ENCODE measurements at regions not wholly inside any gene's neighbourhood (a gene's known extent, or its start where the extent isn't known, plus 50 kb on each side); places are given as distances from the start of the nearest gene placed in this dataset.

DNA sequence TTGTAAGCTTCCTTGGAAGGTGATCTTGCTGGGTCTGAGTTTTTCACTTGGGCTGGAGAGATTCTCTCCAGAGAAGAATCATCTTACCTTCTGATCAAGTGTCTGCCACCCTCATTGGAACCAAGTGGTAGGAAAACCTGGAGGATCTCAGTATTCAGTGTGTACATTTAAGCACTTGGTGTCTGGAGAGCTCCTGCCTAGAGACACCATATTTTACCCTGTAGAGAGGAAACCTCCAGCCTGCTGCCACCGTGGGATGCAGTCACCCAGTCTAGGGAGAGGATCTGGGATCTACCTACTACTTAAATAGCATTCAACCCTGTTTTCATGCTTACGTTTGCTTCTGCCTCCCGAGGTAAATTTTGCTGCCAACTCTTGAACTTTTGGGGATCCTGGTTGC, 274.3 kb downstream of the SV2B start:
- TF ChIP-seq RBM34 (IDR thresholded peaks at IDR 0.05; ENCODE audit: borderline replicate concordance, insufficient read depth, low read length) = no peak
- TF ChIP-seq, protein P1, sequence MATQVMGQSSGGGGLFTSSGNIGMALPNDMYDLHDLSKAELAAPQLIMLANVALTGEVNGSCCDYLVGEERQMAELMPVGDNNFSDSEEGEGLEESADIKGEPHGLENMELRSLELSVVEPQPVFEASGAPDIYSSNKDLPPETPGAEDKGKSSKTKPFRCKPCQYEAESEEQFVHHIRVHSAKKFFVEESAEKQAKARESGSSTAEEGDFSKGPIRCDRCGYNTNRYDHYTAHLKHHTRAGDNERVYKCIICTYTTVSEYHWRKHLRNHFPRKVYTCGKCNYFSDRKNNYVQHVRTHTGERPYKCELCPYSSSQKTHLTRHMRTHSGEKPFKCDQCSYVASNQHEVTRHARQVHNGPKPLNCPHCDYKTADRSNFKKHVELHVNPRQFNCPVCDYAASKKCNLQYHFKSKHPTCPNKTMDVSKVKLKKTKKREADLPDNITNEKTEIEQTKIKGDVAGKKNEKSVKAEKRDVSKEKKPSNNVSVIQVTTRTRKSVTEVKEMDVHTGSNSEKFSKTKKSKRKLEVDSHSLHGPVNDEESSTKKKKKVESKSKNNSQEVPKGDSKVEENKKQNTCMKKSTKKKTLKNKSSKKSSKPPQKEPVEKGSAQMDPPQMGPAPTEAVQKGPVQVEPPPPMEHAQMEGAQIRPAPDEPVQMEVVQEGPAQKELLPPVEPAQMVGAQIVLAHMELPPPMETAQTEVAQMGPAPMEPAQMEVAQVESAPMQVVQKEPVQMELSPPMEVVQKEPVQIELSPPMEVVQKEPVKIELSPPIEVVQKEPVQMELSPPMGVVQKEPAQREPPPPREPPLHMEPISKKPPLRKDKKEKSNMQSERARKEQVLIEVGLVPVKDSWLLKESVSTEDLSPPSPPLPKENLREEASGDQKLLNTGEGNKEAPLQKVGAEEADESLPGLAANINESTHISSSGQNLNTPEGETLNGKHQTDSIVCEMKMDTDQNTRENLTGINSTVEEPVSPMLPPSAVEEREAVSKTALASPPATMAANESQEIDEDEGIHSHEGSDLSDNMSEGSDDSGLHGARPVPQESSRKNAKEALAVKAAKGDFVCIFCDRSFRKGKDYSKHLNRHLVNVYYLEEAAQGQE (IDR thresholded peaks at IDR 0.05; ENCODE audit: borderline replicate concordance) = 0 out of 2 replicates have a peak, but pooled peaks have one; percentile 19
- TF ChIP-seq, protein P1 (CRISPR knock-in tag; IDR thresholded peaks at IDR 0.05; ENCODE audit: low read depth) = no peak
- TF ChIP-seq MECOM (CRISPR knock-in tag; IDR thresholded peaks at IDR 0.05) = no peak
- TF ChIP-seq, protein P2, sequence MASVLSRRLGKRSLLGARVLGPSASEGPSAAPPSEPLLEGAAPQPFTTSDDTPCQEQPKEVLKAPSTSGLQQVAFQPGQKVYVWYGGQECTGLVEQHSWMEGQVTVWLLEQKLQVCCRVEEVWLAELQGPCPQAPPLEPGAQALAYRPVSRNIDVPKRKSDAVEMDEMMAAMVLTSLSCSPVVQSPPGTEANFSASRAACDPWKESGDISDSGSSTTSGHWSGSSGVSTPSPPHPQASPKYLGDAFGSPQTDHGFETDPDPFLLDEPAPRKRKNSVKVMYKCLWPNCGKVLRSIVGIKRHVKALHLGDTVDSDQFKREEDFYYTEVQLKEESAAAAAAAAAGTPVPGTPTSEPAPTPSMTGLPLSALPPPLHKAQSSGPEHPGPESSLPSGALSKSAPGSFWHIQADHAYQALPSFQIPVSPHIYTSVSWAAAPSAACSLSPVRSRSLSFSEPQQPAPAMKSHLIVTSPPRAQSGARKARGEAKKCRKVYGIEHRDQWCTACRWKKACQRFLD (CRISPR knock-in tag; IDR thresholded peaks at IDR 0.05) = no peak
- H3K27ac ChIP-seq (ENCODE audit: extremely low read depth, low read depth, low read length) = no peak overlapping the region
- in situ Hi-C loops (cut with MboI) = no loop called here
- H3K79me2 ChIP-seq (ENCODE audit: control insufficient read depth, insufficient read depth, low read length) = no peaks in the 10 kb centered on the region
- ATAC-seq (no peak), FAIRE-seq (no peak), DNase-seq (ENCODE audit: extremely low read depth in 1 of 4, low spot score in 3 of 4) (no peak)
- H4K20me1 ChIP-seq (replicated peaks; ENCODE audit: control insufficient read depth, insufficient read depth, low read length) = no peaks in the 10 kb centered on the region
- ChIA-PET CTCF (ENCODE audit: low intra/inter-chr PET ratio) (no interaction called here), POLR2A (no interaction called here)
- no peak overlapping the region for H3K9ac ChIP-seq (ENCODE audit: insufficient read depth in 1 of 2, low read depth in 2 of 2, low read length in 2 of 2)
- no peaks in the 10 kb centered on the region for H3K9me3 ChIP-seq (replicated peaks; ENCODE audit: control insufficient read depth, insufficient read depth, low read depth, low read length)
- H2AFZ ChIP-seq (ENCODE audit: low read depth, low read length) = no peak overlapping the region
- no TSS peak for BruUV-seq (replicated peaks)
- no peak overlapping the region for H3K4me2 ChIP-seq (ENCODE audit: insufficient read depth, low read length)
- H3K4me3 ChIP-seq = no peak overlapping the region
- no peaks in the 10 kb centered on the region for H3K9me1 ChIP-seq (ENCODE audit: control insufficient read depth, insufficient read depth, low read length)
- intact Hi-C loops (cut with micrococcal nuclease) = no loop called here
- H3K27me3 ChIP-seq (ENCODE audit: control insufficient read depth in 2 of 2, insufficient read depth in 2 of 2, low read length in 2 of 2) = peaks cover 0 to 5% of the 10 kb centered on the region in 2 experiments; a peak in 1 of 5 replicates
- 2% methylated on average over 3 of the region's 3 CpGs for WGBS (ENCODE audit: insufficient coverage, low coverage, missing lambda C conversion rate)
- H3K36me3 ChIP-seq (ENCODE audit: control insufficient read depth, insufficient read depth, low read length) = no peaks in the 10 kb centered on the region
- H3K4me1 ChIP-seq (replicated peaks in 1 of 2; ENCODE audit: control insufficient read depth in 2 of 2, insufficient read depth in 2 of 2, low read length in 2 of 2) = no peaks in the 10 kb centered on the region
